ENCODE measurements at regions not wholly inside any gene's neighbourhood (a gene's known extent, or its start where the extent isn't known, plus 50 kb on each side); places are given as distances from the start of the nearest gene placed in this dataset.

GRCh38 chrX:7603387-7603786 is 239.6 kb upstream of the VCX start:
- TF ChIP-seq CTCF (IDR thresholded peaks at IDR 0.05) (no peak), EZH2 (IDR thresholded peaks at IDR 0.05; ENCODE audit: borderline replicate concordance, insufficient read depth, low read depth, low read length, poor library complexity, severe bottlenecking) (no peak)

All from B cell (primary cell).